ENCODE measurements at regions not wholly inside any gene's neighbourhood (a gene's known extent, or its start where the extent isn't known, plus 50 kb on each side); places are given as distances from the start of the nearest gene placed in this dataset.

- TF ChIP-seq CTCF (IDR thresholded peaks at IDR 0.05): no peak
- Histone ChIP-seq H3K27me3 (ENCODE audit: insufficient read depth in 3 of 3, low read length in 2 of 3) (peaks cover 0 to 14% (median 13%) of the 10 kb centered on the region in 3 donors), H3K36me3 (ENCODE audit: insufficient read depth in 1 of 2, low read depth in 1 of 2) (no peaks in the 10 kb centered on the region), H3K4me3 (no peak overlapping the region), H3K9me3 (no peaks in the 10 kb centered on the region), H3K4me1 (no peaks in the 10 kb centered on the region), H3K27ac (no peak overlapping the region)
- peak in 1 of 4 donors; percentile 17 for ATAC-seq
- 5% methylated on average over 29 of the region's 29 CpGs for WGBS, 3 donors
- no peak for DNase-seq
- intact Hi-C loops (cut with DNase I): no loop called here
Measured at GRCh38 chr5:3197304-3198073, 398.1 kb upstream of the IRX1 start.

GRCh38 chr5:3195994-3196393 lies 399.6 kb upstream of the IRX1 start:
- DNase-seq: no peak
- peaks cover 0 to 11% (median 10%) of the 10 kb centered on the region in 3 donors for H3K27me3 ChIP-seq (ENCODE audit: insufficient read depth in 3 of 3, low read length in 2 of 3)
- 69 to 78% (median 76%) methylated on average over 8 of the region's 8 CpGs for WGBS, 3 donors

DNA sequence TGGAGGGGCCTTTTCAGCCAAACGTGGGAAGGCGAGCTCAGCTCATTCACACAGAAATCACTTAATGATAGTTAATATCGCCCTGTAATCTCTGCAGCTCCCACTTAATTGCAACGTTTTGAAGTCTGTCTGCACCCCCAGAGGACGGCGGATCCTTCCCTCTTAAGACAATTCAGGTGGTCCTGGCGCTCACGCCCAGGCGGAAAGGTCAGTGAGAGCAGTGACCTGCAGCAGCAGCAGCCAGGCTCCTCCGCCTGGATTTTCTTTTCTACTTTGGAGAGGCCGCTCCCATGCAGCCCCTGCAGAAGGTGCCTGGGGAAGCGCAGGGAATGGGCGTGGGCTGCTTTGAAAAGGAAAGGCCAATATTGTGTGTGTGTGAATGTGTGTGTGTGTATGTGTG lies 400.9 kb upstream of the IRX1 start:
- H3K4me3 ChIP-seq: no peak overlapping the region
- no peaks in the 10 kb centered on the region for H3K4me1 ChIP-seq
- 54 to 62% (median 55%) methylated on average over 13 of the region's 13 CpGs for WGBS, 3 donors
- H3K36me3 ChIP-seq (ENCODE audit: insufficient read depth in 1 of 2, low read depth in 1 of 2): no peaks in the 10 kb centered on the region
- intact Hi-C loops (cut with DNase I): no loop called here
- ATAC-seq (no peak), DNase-seq (no peak)
- H3K9me3 ChIP-seq: no peaks in the 10 kb centered on the region
- peaks cover 0 to 5% (median 4%) of the 10 kb centered on the region in 3 donors for H3K27me3 ChIP-seq (ENCODE audit: insufficient read depth in 3 of 3, low read length in 2 of 3)
- no peak overlapping the region for H3K27ac ChIP-seq
- no peak for TF ChIP-seq CTCF (IDR thresholded peaks at IDR 0.05)

More at GRCh38 chr5:3195994-3196393, 399.6 kb upstream of the IRX1 start:
- no peak for ATAC-seq
- Histone ChIP-seq H3K4me1 (no peaks in the 10 kb centered on the region), H3K9me3 (no peaks in the 10 kb centered on the region), H3K27ac (no peak overlapping the region), H3K4me3 (no peak overlapping the region), H3K36me3 (ENCODE audit: insufficient read depth in 1 of 2, low read depth in 1 of 2) (no peaks in the 10 kb centered on the region)
- intact Hi-C loops (cut with DNase I): no loop called here
- no peak for TF ChIP-seq CTCF (IDR thresholded peaks at IDR 0.05)

GRCh38 chr5:3194271-3194670 lies 401.4 kb upstream of the IRX1 start:
- Histone ChIP-seq H3K27ac (no peak overlapping the region), H3K4me1 (no peaks in the 10 kb centered on the region), H3K27me3 (ENCODE audit: insufficient read depth in 3 of 3, low read length in 2 of 3) (peaks cover 0 to 5% (median 4%) of the 10 kb centered on the region in 3 donors), H3K9me3 (no peaks in the 10 kb centered on the region), H3K4me3 (no peak overlapping the region), H3K36me3 (ENCODE audit: insufficient read depth in 1 of 2, low read depth in 1 of 2) (no peaks in the 10 kb centered on the region)
- DNase-seq: no peak
- no peak for ATAC-seq
- no peak for TF ChIP-seq CTCF (IDR thresholded peaks at IDR 0.05)
- intact Hi-C loops (cut with DNase I): no loop called here
- 59 to 63% (median 60%) methylated on average over 7 of the region's 7 CpGs for WGBS, 3 donors

DNA sequence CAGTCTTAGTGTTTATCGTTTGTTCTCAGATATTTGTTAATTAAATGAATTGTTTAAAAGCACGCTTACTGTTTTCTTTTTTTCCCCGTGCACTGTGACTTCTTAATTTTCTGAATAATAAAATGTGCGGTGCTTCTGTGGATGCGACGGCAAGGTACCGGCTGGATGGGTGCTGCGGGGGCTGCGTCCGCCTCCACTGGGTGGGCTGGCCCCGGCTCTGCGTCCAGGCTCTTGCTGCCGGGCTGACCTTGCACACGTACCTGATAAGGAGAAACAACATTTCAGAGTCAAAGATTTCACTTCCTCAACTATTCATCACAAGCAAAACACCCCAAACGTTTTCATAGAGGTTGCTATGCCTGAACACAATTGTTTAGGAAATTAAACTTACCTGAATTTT lies 404.0 kb upstream of the IRX1 start:
- Histone ChIP-seq H3K27me3 (ENCODE audit: insufficient read depth in 3 of 3, low read length in 2 of 3) (peaks cover 0 to 1% (median 0%) of the 10 kb centered on the region in 3 donors), H3K4me3 (no peak overlapping the region), H3K4me1 (no peaks in the 10 kb centered on the region), H3K36me3 (ENCODE audit: insufficient read depth in 1 of 2, low read depth in 1 of 2) (no peaks in the 10 kb centered on the region), H3K9me3 (no peaks in the 10 kb centered on the region), H3K27ac (no peak overlapping the region)
- intact Hi-C loops (cut with DNase I): no loop called here
- WGBS, 3 donors: 81 to 87% (median 86%) methylated on average over 15 of the region's 15 CpGs
- no peak for ATAC-seq
- no peak for TF ChIP-seq CTCF (IDR thresholded peaks at IDR 0.05)
- DNase-seq: no peak

Measured in psoas muscle (tissue), 7 donors.